Rectal smooth muscle tissue (tissue), 1 donor: ENCODE measurements at regions not wholly inside any gene's neighbourhood (a gene's known extent, or its start where the extent isn't known, plus 50 kb on each side); places are given as distances from the start of the nearest gene placed in this dataset.
"Not testable (repeated sequence)": the region's sequence is repeated elsewhere in the genome, so short reads cannot be mapped to it uniquely, and the experiment has no call there.

Source experiments
- H3K27ac ChIP-seq: one replicate; pipeline ENCODE4 v1.7.0; 2013; ENCODE audit warnings: low read depth, low read length, inconsistent platforms
- H3K27me3 ChIP-seq: one replicate; pipeline ENCODE4 v1.7.0; 2013; ENCODE audit warnings: low read length; ENCODE audit not compliant: control insufficient read depth, insufficient read depth
- H3K36me3 ChIP-seq: one replicate; pipeline ENCODE4 v1.7.0; 2013; ENCODE audit warnings: low read length; ENCODE audit not compliant: control insufficient read depth, insufficient read depth
- H3K4me1 ChIP-seq: one replicate; pipeline ENCODE4 v1.7.0; 2013; ENCODE audit warnings: low read length; ENCODE audit not compliant: control insufficient read depth, insufficient read depth
- H3K4me3 ChIP-seq: one replicate; pipeline ENCODE4 v1.7.0; 2013; ENCODE audit warnings: low read length
- H3K9ac ChIP-seq: one replicate; pipeline ENCODE4 v1.7.0; 2013; ENCODE audit warnings: low read length

- peaks cover 5% of the 10 kb centered on the region for H3K27me3 ChIP-seq
Measured at GRCh38 chr16:86885139-86885538, 306.8 kb downstream of the FOXL1 start.

GRCh38 chr16:86886651-86887050 is 308.3 kb downstream of the FOXL1 start:
- no peaks in the 10 kb centered on the region for H3K27me3 ChIP-seq

More at GRCh38 chr16:86885139-86885538, 306.8 kb downstream of the FOXL1 start:
- H3K27ac ChIP-seq = no peak overlapping the region
- no peaks in the 10 kb centered on the region for H3K4me1 ChIP-seq
- H3K36me3 ChIP-seq = no peaks in the 10 kb centered on the region
- no peak overlapping the region for H3K9ac ChIP-seq
- H3K4me3 ChIP-seq = no peak overlapping the region

GRCh38 chr16:86887416-86887815 is 309.1 kb downstream of the FOXL1 start:
- no peak overlapping the region for H3K9ac ChIP-seq
- H3K27me3 ChIP-seq = no peaks in the 10 kb centered on the region
- no peaks in the 10 kb centered on the region for H3K4me1 ChIP-seq
- H3K4me3 ChIP-seq = no peak overlapping the region
- H3K27ac ChIP-seq = no peak overlapping the region
- H3K36me3 ChIP-seq = no peaks in the 10 kb centered on the region

More at GRCh38 chr16:86886651-86887050, 308.3 kb downstream of the FOXL1 start:
- H3K9ac ChIP-seq = no peak overlapping the region
- H3K36me3 ChIP-seq = no peaks in the 10 kb centered on the region
- no peaks in the 10 kb centered on the region for H3K4me1 ChIP-seq
- H3K4me3 ChIP-seq = no peak overlapping the region
- H3K27ac ChIP-seq = no peak overlapping the region

GRCh38 chr16:86888231-86889053 is 310.1 kb downstream of the FOXL1 start:
- Histone ChIP-seq H3K36me3 (no peaks in the 10 kb centered on the region), H3K27me3 (no peaks in the 10 kb centered on the region), H3K4me1 (no peaks in the 10 kb centered on the region), H3K9ac (no peak overlapping the region), H3K27ac (no peak overlapping the region), H3K4me3 (no peak overlapping the region)

DNA sequence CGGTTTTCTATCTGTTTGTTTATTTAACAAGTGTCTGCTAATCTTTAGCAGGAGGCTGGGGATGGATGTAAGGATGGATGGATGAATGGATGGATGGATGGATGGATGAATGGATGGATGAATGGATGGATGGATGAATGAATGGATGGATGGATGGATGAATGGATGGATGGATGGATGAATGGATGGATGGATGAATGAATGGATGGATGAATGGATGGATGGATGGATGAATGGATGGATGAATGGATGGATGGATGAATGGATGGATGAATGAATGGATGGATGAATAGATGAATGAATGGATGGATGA is 310.7 kb downstream of the FOXL1 start:
- H3K4me3 ChIP-seq, H3K36me3 ChIP-seq, H3K27me3 ChIP-seq, H3K9ac ChIP-seq, H3K4me1 ChIP-seq, H3K27ac ChIP-seq: not testable (repeated sequence)

DNA sequence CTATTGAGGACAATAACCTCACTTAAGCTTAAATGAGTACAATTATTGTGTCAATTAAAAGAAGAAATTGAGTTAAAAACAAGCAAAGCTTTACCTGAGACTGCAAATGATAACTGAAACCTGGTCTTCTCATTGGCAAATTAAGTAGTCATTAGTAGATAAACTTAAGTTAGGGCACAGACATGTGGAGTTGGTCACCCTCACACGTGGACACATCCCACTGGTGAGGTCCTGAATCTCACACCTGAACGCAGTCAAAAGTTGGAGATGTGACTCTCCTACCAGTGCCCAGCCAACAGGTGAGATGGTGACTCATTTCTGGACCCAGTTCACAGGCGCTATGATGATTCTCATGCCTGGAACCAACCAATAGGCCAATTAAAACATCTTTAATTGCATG is 311.6 kb downstream of the FOXL1 start:
- Histone ChIP-seq H3K36me3 (no peaks in the 10 kb centered on the region), H3K27me3 (no peaks in the 10 kb centered on the region)

DNA sequence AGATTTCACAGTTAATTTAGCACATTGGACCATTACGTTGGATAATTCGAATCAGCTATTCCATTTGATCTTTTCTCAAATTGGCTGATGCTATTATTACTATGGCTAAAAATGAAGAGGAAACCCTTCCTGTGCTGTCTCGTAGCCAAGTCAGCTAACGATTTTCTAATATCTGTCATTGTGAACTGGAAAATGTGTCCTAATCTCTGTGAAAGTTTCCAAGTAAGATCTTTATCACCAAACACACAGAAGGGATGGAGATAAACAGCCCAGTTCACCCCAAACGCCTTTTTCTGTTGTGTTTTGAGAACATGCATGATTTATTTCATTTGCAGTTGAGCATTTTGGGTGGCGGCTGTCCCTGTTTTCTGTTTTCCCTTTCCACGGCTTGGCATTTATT is 312.8 kb downstream of the FOXL1 start:
- no peaks in the 10 kb centered on the region for H3K4me1 ChIP-seq
- no peak overlapping the region for H3K9ac ChIP-seq
- H3K4me3 ChIP-seq = no peak overlapping the region
- no peaks in the 10 kb centered on the region for H3K27me3 ChIP-seq
- H3K36me3 ChIP-seq = no peaks in the 10 kb centered on the region
- no peak overlapping the region for H3K27ac ChIP-seq

More for the DNA sequence above, 311.6 kb downstream of the FOXL1 start:
- Histone ChIP-seq H3K4me3 (no peak overlapping the region), H3K9ac (no peak overlapping the region), H3K27ac (no peak overlapping the region), H3K4me1 (no peaks in the 10 kb centered on the region)

DNA sequence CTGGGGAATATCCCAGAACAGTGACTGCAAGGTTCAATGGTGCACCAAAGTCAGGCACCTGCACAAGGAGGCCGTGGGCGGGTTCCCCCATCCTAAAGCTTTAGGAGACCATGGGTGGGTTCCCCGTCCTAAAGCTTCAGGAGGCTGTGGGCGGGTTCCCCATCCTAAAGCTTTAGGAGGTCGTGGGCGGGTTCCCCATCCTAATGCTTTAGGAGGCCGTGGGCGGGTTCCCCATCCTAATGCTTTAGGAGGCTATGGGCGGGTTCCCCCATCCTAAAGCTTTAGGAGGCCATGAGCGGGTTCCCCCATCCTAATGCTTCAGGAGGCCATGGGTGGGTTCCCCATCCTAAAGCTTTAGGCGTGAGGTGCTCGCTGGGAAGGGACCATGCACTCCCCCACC is 313.3 kb downstream of the FOXL1 start:
- H3K27ac ChIP-seq = no peak overlapping the region
- no peak overlapping the region for H3K4me3 ChIP-seq
- no peaks in the 10 kb centered on the region for H3K27me3 ChIP-seq
- H3K4me1 ChIP-seq = no peaks in the 10 kb centered on the region
- no peaks in the 10 kb centered on the region for H3K36me3 ChIP-seq
- H3K9ac ChIP-seq = no peak overlapping the region

DNA sequence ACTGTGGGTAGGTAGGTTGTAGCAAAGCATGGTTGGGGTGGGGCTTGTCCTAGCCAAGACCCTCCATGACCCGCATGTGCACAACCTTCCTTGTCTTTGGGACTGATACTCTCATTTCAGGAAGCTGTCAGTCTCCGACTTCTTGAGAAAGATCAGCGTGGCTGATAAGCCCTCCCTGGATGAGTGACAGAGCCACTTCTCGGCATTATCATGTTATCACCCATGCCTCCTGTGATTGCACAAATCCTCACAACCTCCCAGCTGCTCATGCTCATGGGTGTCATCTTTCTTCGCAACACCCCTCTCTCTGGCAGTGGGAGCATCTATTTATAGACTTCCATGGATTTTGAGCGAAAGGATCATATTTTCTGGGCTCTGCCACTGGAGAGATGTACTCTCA is 314.2 kb downstream of the FOXL1 start:
- Histone ChIP-seq H3K9ac (no peak overlapping the region), H3K36me3 (no peaks in the 10 kb centered on the region), H3K27ac (no peak overlapping the region), H3K27me3 (no peaks in the 10 kb centered on the region), H3K4me1 (no peaks in the 10 kb centered on the region), H3K4me3 (no peak overlapping the region)

DNA sequence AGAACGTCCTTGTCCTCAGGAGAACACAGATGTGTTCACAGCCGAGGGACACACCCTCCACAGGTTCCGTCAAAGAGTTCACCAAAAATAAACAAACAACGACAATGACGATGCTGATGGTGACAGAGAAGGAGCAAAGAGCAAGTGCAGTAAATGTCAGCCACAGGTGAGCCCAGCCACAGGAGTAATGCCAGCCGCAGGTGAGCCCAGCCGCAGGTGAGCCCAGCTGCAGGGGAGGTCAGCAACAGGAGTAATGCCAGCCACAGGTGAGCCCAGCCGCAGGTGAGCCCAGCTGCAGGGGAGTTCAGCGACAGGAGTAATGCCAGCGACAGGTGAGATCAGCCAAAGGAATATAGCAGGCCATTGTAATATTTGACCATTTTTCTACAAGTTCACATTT is 315.2 kb downstream of the FOXL1 start:
- Histone ChIP-seq H3K27ac (no peak overlapping the region), H3K27me3 (no peaks in the 10 kb centered on the region), H3K9ac (no peak overlapping the region), H3K4me1 (no peaks in the 10 kb centered on the region), H3K36me3 (no peaks in the 10 kb centered on the region), H3K4me3 (no peak overlapping the region)

- Histone ChIP-seq H3K36me3 (no peaks in the 10 kb centered on the region), H3K27me3 (no peaks in the 10 kb centered on the region), H3K9ac (no peak overlapping the region), H3K4me1 (no peaks in the 10 kb centered on the region), H3K4me3 (no peak overlapping the region), H3K27ac (no peak overlapping the region)
Measured at GRCh38 chr16:86894029-86894567, 315.7 kb downstream of the FOXL1 start.

- no peak overlapping the region for H3K9ac ChIP-seq
- no peaks in the 10 kb centered on the region for H3K27me3 ChIP-seq
- no peak overlapping the region for H3K4me3 ChIP-seq
- no peaks in the 10 kb centered on the region for H3K36me3 ChIP-seq
- H3K27ac ChIP-seq = no peak overlapping the region
- H3K4me1 ChIP-seq = no peaks in the 10 kb centered on the region
Measured at GRCh38 chr16:86894925-86895324, 316.6 kb downstream of the FOXL1 start.

DNA sequence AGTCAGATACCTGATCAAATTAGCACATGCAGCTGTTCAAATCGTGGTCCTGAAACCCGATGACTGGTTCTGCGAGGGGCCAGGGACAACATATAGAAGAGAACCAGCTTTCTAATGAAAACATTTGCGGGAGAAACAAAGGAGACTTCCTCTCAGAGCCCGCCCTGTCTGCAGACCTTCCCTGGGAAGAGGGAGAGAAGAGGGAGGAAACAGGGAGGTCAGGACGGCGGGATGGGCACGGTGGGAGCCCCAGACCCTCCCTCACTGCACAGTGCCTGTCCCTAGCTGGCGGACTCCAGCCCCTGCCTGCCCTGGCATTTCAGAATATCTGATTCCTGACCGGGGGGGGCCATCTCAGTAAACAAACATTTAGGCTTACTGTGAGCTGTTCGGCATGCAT is 317.3 kb downstream of the FOXL1 start:
- H3K27ac ChIP-seq = no peak overlapping the region
- no peak overlapping the region for H3K4me3 ChIP-seq
- H3K9ac ChIP-seq = no peak overlapping the region
- H3K4me1 ChIP-seq = no peaks in the 10 kb centered on the region
- H3K27me3 ChIP-seq = no peaks in the 10 kb centered on the region
- no peaks in the 10 kb centered on the region for H3K36me3 ChIP-seq
